ENCODE measurements at regions not wholly inside any gene's neighbourhood (a gene's known extent, or its start where the extent isn't known, plus 50 kb on each side); places are given as distances from the start of the nearest gene placed in this dataset.
"Not testable (repeated sequence)": the region's sequence is repeated elsewhere in the genome, so short reads cannot be mapped to it uniquely, and the experiment has no call there.

- H3K36me3 ChIP-seq (ENCODE audit: control insufficient read depth in 3 of 3, insufficient read depth in 2 of 3, low read depth in 1 of 3, low read length in 3 of 3), result no peaks in the 10 kb centered on the region
- H3K4me1 ChIP-seq (ENCODE audit: control insufficient read depth in 3 of 3, insufficient read depth in 2 of 3, low read depth in 1 of 3, low read length in 2 of 3), result no peaks in the 10 kb centered on the region
- H3K4me3 ChIP-seq (ENCODE audit: low read depth in 1 of 3, low read length in 3 of 3), result no peak overlapping the region
- FAIRE-seq (no peak), DNase-seq (peak; percentile 48 to 51)
- 61 to 68% (median 64%) methylated on average over 6 of the region's 6 CpGs for WGBS, 3 donors
- H3K27me3 ChIP-seq (ENCODE audit: control insufficient read depth in 3 of 3, insufficient read depth in 3 of 3, low read length in 3 of 3), result no peaks in the 10 kb centered on the region
- no peak overlapping the region for H3K27ac ChIP-seq (ENCODE audit: low read depth in 1 of 3, low read length in 2 of 3)
- no peaks in the 10 kb centered on the region for H3K9me3 ChIP-seq (ENCODE audit: control insufficient read depth in 2 of 2, insufficient read depth in 1 of 2, low read depth in 1 of 2, low read length in 1 of 2)
Observed at GRCh38 chr3:75192146-75192616, 471.9 kb upstream of the FRG2C start.

GRCh38 chr3:75193797-75194196, 470.3 kb upstream of the FRG2C start:
- no peaks in the 10 kb centered on the region for H3K27me3 ChIP-seq (ENCODE audit: control insufficient read depth in 3 of 3, insufficient read depth in 3 of 3, low read length in 3 of 3)
- H3K36me3 ChIP-seq (ENCODE audit: control insufficient read depth in 3 of 3, insufficient read depth in 2 of 3, low read depth in 1 of 3, low read length in 3 of 3), result no peaks in the 10 kb centered on the region
- no peak for DNase-seq
- no peak overlapping the region for H3K4me3 ChIP-seq (ENCODE audit: low read depth in 1 of 3, low read length in 3 of 3)
- FAIRE-seq, result no peak
- no peaks in the 10 kb centered on the region for H3K9me3 ChIP-seq (ENCODE audit: control insufficient read depth in 2 of 2, insufficient read depth in 1 of 2, low read depth in 1 of 2, low read length in 1 of 2)
- WGBS, 3 donors, result 74 to 80% (median 76%) methylated on average over 4 of the region's 4 CpGs
- H3K4me1 ChIP-seq (ENCODE audit: control insufficient read depth in 3 of 3, insufficient read depth in 2 of 3, low read depth in 1 of 3, low read length in 2 of 3), result no peaks in the 10 kb centered on the region
- H3K27ac ChIP-seq (ENCODE audit: low read depth in 1 of 3, low read length in 2 of 3), result no peak overlapping the region

- FAIRE-seq; H3K27me3 ChIP-seq (ENCODE audit: control insufficient read depth in 3 of 3, insufficient read depth in 3 of 3, low read length in 3 of 3); H3K9me3 ChIP-seq (ENCODE audit: control insufficient read depth in 2 of 2, insufficient read depth in 1 of 2, low read depth in 1 of 2, low read length in 1 of 2); H3K4me1 ChIP-seq (ENCODE audit: control insufficient read depth in 3 of 3, insufficient read depth in 2 of 3, low read depth in 1 of 3, low read length in 2 of 3); H3K4me3 ChIP-seq (ENCODE audit: low read depth in 1 of 3, low read length in 3 of 3); DNase-seq; H3K27ac ChIP-seq (ENCODE audit: low read depth in 1 of 3, low read length in 2 of 3); H3K36me3 ChIP-seq (ENCODE audit: control insufficient read depth in 3 of 3, insufficient read depth in 2 of 3, low read depth in 1 of 3, low read length in 3 of 3): not testable (repeated sequence)
- WGBS, 3 donors, result 91 to 95% (median 92%) methylated on average over 18 to 22 of the region's 22 CpGs
Observed at GRCh38 chr3:75214332-75214731, 449.8 kb upstream of the FRG2C start.

GRCh38 chr3:75218577-75218976, 445.6 kb upstream of the FRG2C start:
- Histone ChIP-seq H3K9me3 (ENCODE audit: control insufficient read depth in 2 of 2, insufficient read depth in 1 of 2, low read depth in 1 of 2, low read length in 1 of 2) (no peaks in the 10 kb centered on the region), H3K27me3 (ENCODE audit: control insufficient read depth in 3 of 3, insufficient read depth in 3 of 3, low read length in 3 of 3) (no peaks in the 10 kb centered on the region), H3K36me3 (ENCODE audit: control insufficient read depth in 3 of 3, insufficient read depth in 2 of 3, low read depth in 1 of 3, low read length in 3 of 3) (no peaks in the 10 kb centered on the region), H3K27ac (ENCODE audit: low read depth in 1 of 3, low read length in 2 of 3) (no peak overlapping the region), H3K4me1 (ENCODE audit: control insufficient read depth in 3 of 3, insufficient read depth in 2 of 3, low read depth in 1 of 3, low read length in 2 of 3) (no peaks in the 10 kb centered on the region), H3K4me3 (ENCODE audit: low read depth in 1 of 3, low read length in 3 of 3) (no peak overlapping the region)
- DNase-seq, result no peak
- FAIRE-seq, result no peak
- WGBS, 3 donors, result 54 to 61% (median 60%) methylated on average over 1 of the region's 1 CpG

- WGBS, 3 donors, result 61 to 75% (median 68%) methylated on average over 4 of the region's 4 CpGs
- Histone ChIP-seq H3K27me3 (ENCODE audit: control insufficient read depth in 3 of 3, insufficient read depth in 3 of 3, low read length in 3 of 3) (no peaks in the 10 kb centered on the region), H3K4me1 (ENCODE audit: control insufficient read depth in 3 of 3, insufficient read depth in 2 of 3, low read depth in 1 of 3, low read length in 2 of 3) (no peaks in the 10 kb centered on the region), H3K27ac (ENCODE audit: low read depth in 1 of 3, low read length in 2 of 3) (no peak overlapping the region), H3K36me3 (ENCODE audit: control insufficient read depth in 3 of 3, insufficient read depth in 2 of 3, low read depth in 1 of 3, low read length in 3 of 3) (no peaks in the 10 kb centered on the region), H3K9me3 (ENCODE audit: control insufficient read depth in 2 of 2, insufficient read depth in 1 of 2, low read depth in 1 of 2, low read length in 1 of 2) (no peaks in the 10 kb centered on the region), H3K4me3 (ENCODE audit: low read depth in 1 of 3, low read length in 3 of 3) (no peak overlapping the region)
- no peak for DNase-seq
- FAIRE-seq, result no peak
Observed at GRCh38 chr3:75220932-75221331, 443.2 kb upstream of the FRG2C start.

GRCh38 chr3:75224412-75224811, 439.7 kb upstream of the FRG2C start:
- Histone ChIP-seq H3K27ac (ENCODE audit: low read depth in 1 of 3, low read length in 2 of 3) (no peak overlapping the region), H3K36me3 (ENCODE audit: control insufficient read depth in 3 of 3, insufficient read depth in 2 of 3, low read depth in 1 of 3, low read length in 3 of 3) (no peaks in the 10 kb centered on the region), H3K4me1 (ENCODE audit: control insufficient read depth in 3 of 3, insufficient read depth in 2 of 3, low read depth in 1 of 3, low read length in 2 of 3) (no peaks in the 10 kb centered on the region), H3K27me3 (ENCODE audit: control insufficient read depth in 3 of 3, insufficient read depth in 3 of 3, low read length in 3 of 3) (no peaks in the 10 kb centered on the region), H3K4me3 (ENCODE audit: low read depth in 1 of 3, low read length in 3 of 3) (no peak overlapping the region), H3K9me3 (ENCODE audit: control insufficient read depth in 2 of 2, insufficient read depth in 1 of 2, low read depth in 1 of 2, low read length in 1 of 2) (no peaks in the 10 kb centered on the region)
- WGBS, 3 donors, result 29 to 44% (median 38%) methylated on average over 2 of the region's 2 CpGs
- FAIRE-seq (no peak), DNase-seq (no peak)

GRCh38 chr3:75232216-75232615, 431.9 kb upstream of the FRG2C start:
- WGBS, 3 donors, result 59 to 73% (median 71%) methylated on average over 1 of the region's 1 CpG
- H3K9me3 ChIP-seq (ENCODE audit: control insufficient read depth in 2 of 2, insufficient read depth in 1 of 2, low read depth in 1 of 2, low read length in 1 of 2), result no peaks in the 10 kb centered on the region
- FAIRE-seq, result no peak

GRCh38 chr3:75235631-75236030, 428.5 kb upstream of the FRG2C start:
- FAIRE-seq, result no peak
- no peaks in the 10 kb centered on the region for H3K36me3 ChIP-seq (ENCODE audit: control insufficient read depth in 3 of 3, insufficient read depth in 2 of 3, low read depth in 1 of 3, low read length in 3 of 3)
- WGBS, 3 donors, result 72 to 82% (median 79%) methylated on average over 4 of the region's 4 CpGs

More at GRCh38 chr3:75232216-75232615, 431.9 kb upstream of the FRG2C start:
- Histone ChIP-seq H3K27ac (ENCODE audit: low read depth in 1 of 3, low read length in 2 of 3) (no peak overlapping the region), H3K4me1 (ENCODE audit: control insufficient read depth in 3 of 3, insufficient read depth in 2 of 3, low read depth in 1 of 3, low read length in 2 of 3) (no peaks in the 10 kb centered on the region), H3K36me3 (ENCODE audit: control insufficient read depth in 3 of 3, insufficient read depth in 2 of 3, low read depth in 1 of 3, low read length in 3 of 3) (no peaks in the 10 kb centered on the region), H3K27me3 (ENCODE audit: control insufficient read depth in 3 of 3, insufficient read depth in 3 of 3, low read length in 3 of 3) (no peaks in the 10 kb centered on the region), H3K4me3 (ENCODE audit: low read depth in 1 of 3, low read length in 3 of 3) (no peak overlapping the region)
- DNase-seq, result no peak

GRCh38 chr3:75237053-75237452, 427.1 kb upstream of the FRG2C start:
- no peaks in the 10 kb centered on the region for H3K4me1 ChIP-seq (ENCODE audit: control insufficient read depth in 3 of 3, insufficient read depth in 2 of 3, low read depth in 1 of 3, low read length in 2 of 3)
- no peak overlapping the region for H3K27ac ChIP-seq (ENCODE audit: low read depth in 1 of 3, low read length in 2 of 3)
- H3K4me3 ChIP-seq (ENCODE audit: low read depth in 1 of 3, low read length in 3 of 3), result no peak overlapping the region
- DNase-seq (no peak), FAIRE-seq (no peak)
- no peaks in the 10 kb centered on the region for H3K36me3 ChIP-seq (ENCODE audit: control insufficient read depth in 3 of 3, insufficient read depth in 2 of 3, low read depth in 1 of 3, low read length in 3 of 3)
- WGBS, 3 donors, result 76 to 83% (median 82%) methylated on average over 1 of the region's 1 CpG
- H3K27me3 ChIP-seq (ENCODE audit: control insufficient read depth in 3 of 3, insufficient read depth in 3 of 3, low read length in 3 of 3), result no peaks in the 10 kb centered on the region
- no peaks in the 10 kb centered on the region for H3K9me3 ChIP-seq (ENCODE audit: control insufficient read depth in 2 of 2, insufficient read depth in 1 of 2, low read depth in 1 of 2, low read length in 1 of 2)

More at GRCh38 chr3:75235631-75236030, 428.5 kb upstream of the FRG2C start:
- DNase-seq, result no peak
- H3K9me3 ChIP-seq (ENCODE audit: control insufficient read depth in 2 of 2, insufficient read depth in 1 of 2, low read depth in 1 of 2, low read length in 1 of 2), result no peaks in the 10 kb centered on the region
- H3K27ac ChIP-seq (ENCODE audit: low read depth in 1 of 3, low read length in 2 of 3), result no peak overlapping the region
- no peak overlapping the region for H3K4me3 ChIP-seq (ENCODE audit: low read depth in 1 of 3, low read length in 3 of 3)
- H3K4me1 ChIP-seq (ENCODE audit: control insufficient read depth in 3 of 3, insufficient read depth in 2 of 3, low read depth in 1 of 3, low read length in 2 of 3), result no peaks in the 10 kb centered on the region
- no peaks in the 10 kb centered on the region for H3K27me3 ChIP-seq (ENCODE audit: control insufficient read depth in 3 of 3, insufficient read depth in 3 of 3, low read length in 3 of 3)

All from small intestine (tissue), 7 donors.